HEK293 (cell line): ENCODE measurements at regions not wholly inside any gene's neighbourhood (a gene's known extent, or its start where the extent isn't known, plus 50 kb on each side); places are given as distances from the start of the nearest gene placed in this dataset.

Source experiments
- CTCF ChIA-PET: fragments of 350-600 bp; formaldehyde crosslinking; extraction: SDS; loops from one replicate; lab custom pipeline; 2021; ENCODE audit warnings: antibody characterized with exemption; lab: Yijun Ruan, JAX
- POLR2A ChIA-PET: fragments of 300-600 bp; formaldehyde crosslinking; extraction: SDS; loops from one replicate; lab custom pipeline; 2020; ENCODE audit warnings: antibody characterized with exemption, inconsistent platforms; lab: Yijun Ruan, JAX
- H3K27ac ChIP-seq: fragments of 200-500 bp; sonication (Bioruptor generic); 2 replicates; pipeline ENCODE4 v1.5.1; 2014; ENCODE audit warnings: low read depth, low read length, control low read depth, inconsistent platforms; ENCODE audit errors: extremely low read depth
- H3K36me3 ChIP-seq, 2 experiments: fragments of 200-500 bp in 1 of 2; sonication (Bioruptor generic) in 1 of 2; 1 replicate in 1 of 2; 2 replicates in 1 of 2; pipeline ENCODE4 v1.5.1; 2014 to 2017; ENCODE audit warnings: inconsistent platforms in 2 of 2, low read length in 2 of 2; ENCODE audit not compliant: control insufficient read depth in 2 of 2, insufficient read depth in 1 of 2
- H3K4me1 ChIP-seq: fragments of 200-500 bp; sonication (Bioruptor generic); 2 replicates; pipeline ENCODE4 v1.5.1; 2014; ENCODE audit warnings: mild to moderate bottlenecking, low read length, inconsistent platforms; ENCODE audit not compliant: control insufficient read depth, insufficient read depth
- H3K4me3 ChIP-seq: 2 replicates; pipeline ENCODE4 v1.5.1; 2011; ENCODE audit warnings: low read depth, mild to moderate bottlenecking, control low read depth, low read length, moderate library complexity
- H3K9me3 ChIP-seq: fragments of 200-500 bp; sonication (Bioruptor generic); 2 replicates; pipeline ENCODE4 v1.5.1; 2014; ENCODE audit warnings: low read depth, low read length, inconsistent platforms; ENCODE audit not compliant: control insufficient read depth, insufficient read depth
- GFI1B ChIP-seq: fragments of 450-650 bp; formaldehyde crosslinking; IDR thresholded peaks from 2 replicates; pipeline ENCODE4 v1.5.1; 2016; ENCODE audit warnings: missing biosample characterization, missing genetic modification characterization
- GLI4 ChIP-seq: fragments of 450-650 bp; formaldehyde crosslinking; IDR thresholded peaks from 2 replicates; pipeline ENCODE4 v1.5.1; 2016; ENCODE audit warnings: missing biosample characterization, missing genetic modification characterization
- PRDM10 ChIP-seq: fragments of 450-650 bp; formaldehyde crosslinking; IDR thresholded peaks from 2 replicates; pipeline ENCODE4 v1.5.1; 2016; ENCODE audit warnings: missing biosample characterization, missing genetic modification characterization
- PRDM2 ChIP-seq: fragments of 450-650 bp; formaldehyde crosslinking; IDR thresholded peaks from 2 replicates; pipeline ENCODE4 v1.5.1; 2016; ENCODE audit warnings: missing biosample characterization, missing genetic modification characterization, borderline replicate concordance
- SCRT1 ChIP-seq: fragments of 450-650 bp; formaldehyde crosslinking; IDR thresholded peaks from 2 replicates; pipeline ENCODE4 v1.5.1; 2016; ENCODE audit warnings: missing biosample characterization, missing genetic modification characterization, borderline replicate concordance
- YY2 ChIP-seq: fragments of 450-650 bp; formaldehyde crosslinking; IDR thresholded peaks from 2 replicates; pipeline ENCODE4 v1.5.1; 2016; ENCODE audit warnings: missing biosample characterization, missing genetic modification characterization
- ZFP69B ChIP-seq: fragments of 450-650 bp; formaldehyde crosslinking; IDR thresholded peaks from 2 replicates; pipeline ENCODE4 v1.5.1; 2016; ENCODE audit warnings: missing biosample characterization, missing genetic modification characterization
- ZNF157 ChIP-seq: fragments of 450-650 bp; formaldehyde crosslinking; IDR thresholded peaks from 2 replicates; pipeline ENCODE4 v1.5.1; 2016; ENCODE audit warnings: missing biosample characterization, missing genetic modification characterization
- ZNF2 ChIP-seq: fragments of 450-650 bp; formaldehyde crosslinking; IDR thresholded peaks from 2 replicates; pipeline ENCODE4 v1.5.1; 2016; ENCODE audit warnings: missing biosample characterization, missing genetic modification characterization
- ZNF202 ChIP-seq: fragments of 450-650 bp; formaldehyde crosslinking; IDR thresholded peaks from 2 replicates; pipeline ENCODE4 v1.5.1; 2016; ENCODE audit warnings: missing biosample characterization, missing genetic modification characterization, borderline replicate concordance
- ZNF266 ChIP-seq: fragments of 450-650 bp; formaldehyde crosslinking; IDR thresholded peaks from 2 replicates; pipeline ENCODE4 v1.5.1; 2016; ENCODE audit warnings: missing biosample characterization, missing genetic modification characterization, low read depth
- ZNF510 ChIP-seq: fragments of 450-650 bp; formaldehyde crosslinking; IDR thresholded peaks from 2 replicates; pipeline ENCODE4 v1.5.1; 2018; ENCODE audit warnings: mild to moderate bottlenecking, missing genetic modification characterization, missing biosample characterization; ENCODE audit not compliant: insufficient replicate concordance
- ZNF529 ChIP-seq: fragments of 450-650 bp; formaldehyde crosslinking; IDR thresholded peaks from 2 replicates; pipeline ENCODE4 v1.5.1; 2017; ENCODE audit warnings: missing genetic modification characterization, missing biosample characterization; ENCODE audit not compliant: insufficient replicate concordance
- ZNF600 ChIP-seq: fragments of 450-650 bp; formaldehyde crosslinking; IDR thresholded peaks from 2 replicates; pipeline ENCODE4 v1.5.1; 2016; ENCODE audit warnings: missing biosample characterization, missing genetic modification characterization
- ZNF621 ChIP-seq: fragments of 450-650 bp; formaldehyde crosslinking; IDR thresholded peaks from 2 replicates; pipeline ENCODE4 v1.5.1; 2017; ENCODE audit warnings: missing biosample characterization, missing genetic modification characterization
- ZNF639 ChIP-seq: fragments of 450-650 bp; formaldehyde crosslinking; IDR thresholded peaks from 2 replicates; pipeline ENCODE4 v1.5.1; 2016; ENCODE audit warnings: missing biosample characterization, missing genetic modification characterization
- ZNF658 ChIP-seq: fragments of 450-650 bp; formaldehyde crosslinking; IDR thresholded peaks from 2 replicates; pipeline ENCODE4; 2016; ENCODE audit warnings: missing biosample characterization, missing genetic modification characterization
- ZSCAN18 ChIP-seq: fragments of 450-650 bp; formaldehyde crosslinking; IDR thresholded peaks from 2 replicates; pipeline ENCODE4 v1.5.1; 2016; ENCODE audit warnings: missing biosample characterization, missing genetic modification characterization
- ZSCAN5A ChIP-seq: fragments of 450-650 bp; formaldehyde crosslinking; IDR thresholded peaks from 2 replicates; pipeline ENCODE4 v1.5.1; 2016; ENCODE audit warnings: missing biosample characterization, missing genetic modification characterization

- TF ChIP-seq GLI4 (no peak), ZNF157 (tag by site-specific recombination) (no peak), ZNF600 (tag by site-specific recombination) (no peak), ZNF529 (no peak), PRDM2 (tag by site-specific recombination) (no peak)
These were observed 510.1 kb upstream of the DAB2 start (continued) for GRCh38 chr5:39934830-39935229.

GRCh38 chr5:39933061-39933460 is 508.3 kb upstream of the DAB2 start:
- H3K27ac ChIP-seq = no peak overlapping the region
- ChIA-PET CTCF (interaction anchor here (0.7 to 2.6 kb wide), 2 partner anchors 16 to 362 kb away, joined by 3 to 12 read pairs; no protein-coding TSS in a partner anchor), POLR2A (no interaction called here)
- H3K4me3 ChIP-seq = no peak overlapping the region
- no peaks in the 10 kb centered on the region for H3K36me3 ChIP-seq
- H3K9me3 ChIP-seq = no peaks in the 10 kb centered on the region; the same call in 1 of the 2 replicates
- no peaks in the 10 kb centered on the region for H3K4me1 ChIP-seq
- no peak for TF ChIP-seq ZSCAN18 (tag by site-specific recombination)
- no peak for TF ChIP-seq PRDM10 (tag by site-specific recombination)
- no peak for TF ChIP-seq ZNF639 (tag by site-specific recombination)
- TF ChIP-seq ZNF621 = no peak
- TF ChIP-seq ZNF202 = no peak
- TF ChIP-seq YY2 = no peak
- no peak for TF ChIP-seq GFI1B (tag by site-specific recombination)
- TF ChIP-seq SCRT1 (tag by site-specific recombination) = no peak
- no peak for TF ChIP-seq ZFP69B (tag by site-specific recombination)
- no peak for TF ChIP-seq ZNF658
- TF ChIP-seq ZSCAN5A (tag by site-specific recombination) = no peak
- no peak for TF ChIP-seq ZNF510
- TF ChIP-seq ZNF266 (tag by site-specific recombination) = no peak
- no peak for TF ChIP-seq ZNF2 (tag by site-specific recombination)
